IPS-20b (cell line): ENCODE measurements at regions not wholly inside any gene's neighbourhood (a gene's known extent, or its start where the extent isn't known, plus 50 kb on each side); places are given as distances from the start of the nearest gene placed in this dataset.

Experiments used
- H3K27ac ChIP-seq: one replicate; pipeline ENCODE4 v1.5.1; 2013; ENCODE audit warnings: low read length
- H3K27me3 ChIP-seq: 2 replicates; pipeline ENCODE4 v1.6.1; 2013; ENCODE audit warnings: mild to moderate bottlenecking, low read length, inconsistent platforms; ENCODE audit not compliant: insufficient read depth
- H3K36me3 ChIP-seq: 2 replicates; pipeline ENCODE4 v1.6.1; 2013; ENCODE audit warnings: low read depth, mild to moderate bottlenecking, inconsistent platforms, low read length, moderate library complexity; ENCODE audit not compliant: insufficient read depth
- H3K4me1 ChIP-seq: 2 replicates; pipeline ENCODE4 v1.6.1; 2013; ENCODE audit warnings: mild to moderate bottlenecking, control low read depth, inconsistent platforms, low read length, moderate library complexity; ENCODE audit not compliant: insufficient read depth
- H3K4me3 ChIP-seq: 2 replicates; pipeline ENCODE4 v1.5.1; 2013; ENCODE audit warnings: mild to moderate bottlenecking, low read length, inconsistent platforms
- H3K9ac ChIP-seq: 2 replicates; pipeline ENCODE4 v1.6.1; 2013; ENCODE audit warnings: low read depth, mild to moderate bottlenecking, inconsistent platforms, low read length, moderate library complexity
- H3K9me3 ChIP-seq: 2 replicates; pipeline ENCODE4 v1.6.1; 2013; ENCODE audit warnings: mild to moderate bottlenecking, low read depth, low read length, inconsistent platforms; ENCODE audit not compliant: insufficient read depth

- H3K9me3 ChIP-seq, result no peaks in the 10 kb centered on the region
- no peak overlapping the region for H3K4me3 ChIP-seq
- no peak overlapping the region for H3K9ac ChIP-seq
- no peaks in the 10 kb centered on the region for H3K36me3 ChIP-seq
- no peaks in the 10 kb centered on the region for H3K27me3 ChIP-seq
- H3K27ac ChIP-seq, result no peak overlapping the region
- H3K4me1 ChIP-seq, result no peaks in the 10 kb centered on the region
Observed at GRCh38 chr13:40230833-40231266, 435.6 kb downstream of the FOXO1 start.

- Histone ChIP-seq H3K4me3 (no peak overlapping the region), H3K9ac (no peak overlapping the region), H3K4me1 (no peaks in the 10 kb centered on the region), H3K27me3 (no peaks in the 10 kb centered on the region), H3K36me3 (no peaks in the 10 kb centered on the region), H3K27ac (no peak overlapping the region), H3K9me3 (no peaks in the 10 kb centered on the region)
Observed at GRCh38 chr13:40231311-40231710, 435.1 kb downstream of the FOXO1 start.

GRCh38 chr13:40231751-40232150, 434.7 kb downstream of the FOXO1 start:
- no peak overlapping the region for H3K4me3 ChIP-seq
- H3K27me3 ChIP-seq, result no peaks in the 10 kb centered on the region
- no peak overlapping the region for H3K9ac ChIP-seq
- no peaks in the 10 kb centered on the region for H3K9me3 ChIP-seq
- no peaks in the 10 kb centered on the region for H3K4me1 ChIP-seq
- no peaks in the 10 kb centered on the region for H3K36me3 ChIP-seq
- H3K27ac ChIP-seq, result no peak overlapping the region

- Histone ChIP-seq H3K9me3 (no peaks in the 10 kb centered on the region), H3K27ac (no peak overlapping the region), H3K36me3 (no peaks in the 10 kb centered on the region), H3K27me3 (no peaks in the 10 kb centered on the region), H3K4me3 (no peak overlapping the region), H3K4me1 (no peaks in the 10 kb centered on the region), H3K9ac (no peak overlapping the region)
Observed at GRCh38 chr13:40232311-40233040, 434.0 kb downstream of the FOXO1 start.

GRCh38 chr13:40233731-40234195, 432.7 kb downstream of the FOXO1 start:
- H3K36me3 ChIP-seq, result no peaks in the 10 kb centered on the region
- no peaks in the 10 kb centered on the region for H3K9me3 ChIP-seq
- H3K4me3 ChIP-seq, result no peak overlapping the region
- no peaks in the 10 kb centered on the region for H3K27me3 ChIP-seq
- H3K27ac ChIP-seq, result no peak overlapping the region
- H3K9ac ChIP-seq, result no peak overlapping the region
- no peaks in the 10 kb centered on the region for H3K4me1 ChIP-seq

GRCh38 chr13:40235160-40235796, 431.2 kb downstream of the FOXO1 start:
- no peaks in the 10 kb centered on the region for H3K9me3 ChIP-seq
- no peaks in the 10 kb centered on the region for H3K27me3 ChIP-seq
- H3K27ac ChIP-seq, result no peak overlapping the region
- H3K4me1 ChIP-seq, result no peaks in the 10 kb centered on the region
- H3K9ac ChIP-seq, result no peak overlapping the region
- H3K4me3 ChIP-seq, result no peak overlapping the region
- H3K36me3 ChIP-seq, result no peaks in the 10 kb centered on the region

GRCh38 chr13:40236566-40237168, 429.8 kb downstream of the FOXO1 start:
- Histone ChIP-seq H3K36me3 (no peaks in the 10 kb centered on the region), H3K4me1 (no peaks in the 10 kb centered on the region), H3K4me3 (no peak overlapping the region), H3K27ac (no peak overlapping the region), H3K9ac (no peak overlapping the region), H3K27me3 (no peaks in the 10 kb centered on the region), H3K9me3 (no peaks in the 10 kb centered on the region)

- Histone ChIP-seq H3K4me1 (no peaks in the 10 kb centered on the region), H3K36me3 (no peaks in the 10 kb centered on the region), H3K4me3 (no peak overlapping the region), H3K27me3 (no peaks in the 10 kb centered on the region), H3K9ac (no peak overlapping the region), H3K27ac (no peak overlapping the region), H3K9me3 (no peaks in the 10 kb centered on the region)
Observed at GRCh38 chr13:40238761-40239160, 427.7 kb downstream of the FOXO1 start.

GRCh38 chr13:40240293-40240692, 426.1 kb downstream of the FOXO1 start:
- Histone ChIP-seq H3K4me3 (no peak overlapping the region), H3K9ac (no peak overlapping the region), H3K27ac (no peak overlapping the region), H3K36me3 (no peaks in the 10 kb centered on the region), H3K27me3 (no peaks in the 10 kb centered on the region), H3K9me3 (no peaks in the 10 kb centered on the region), H3K4me1 (no peaks in the 10 kb centered on the region)

GRCh38 chr13:40241125-40241798, 425.2 kb downstream of the FOXO1 start:
- H3K4me3 ChIP-seq, result no peak overlapping the region
- H3K9ac ChIP-seq, result no peak overlapping the region
- H3K36me3 ChIP-seq, result no peaks in the 10 kb centered on the region
- H3K27ac ChIP-seq, result no peak overlapping the region
- H3K4me1 ChIP-seq, result no peaks in the 10 kb centered on the region
- H3K9me3 ChIP-seq, result no peaks in the 10 kb centered on the region
- H3K27me3 ChIP-seq, result no peaks in the 10 kb centered on the region

- H3K9me3 ChIP-seq, result no peaks in the 10 kb centered on the region
- no peaks in the 10 kb centered on the region for H3K27me3 ChIP-seq
- H3K27ac ChIP-seq, result no peak overlapping the region
- H3K4me3 ChIP-seq, result no peak overlapping the region
- H3K36me3 ChIP-seq, result no peaks in the 10 kb centered on the region
- H3K4me1 ChIP-seq, result no peaks in the 10 kb centered on the region
- no peak overlapping the region for H3K9ac ChIP-seq
Observed at GRCh38 chr13:40243047-40243446, 423.4 kb downstream of the FOXO1 start.
